OCI-LY7 (cell line): ENCODE measurements at regions not wholly inside any gene's neighbourhood (a gene's known extent, or its start where the extent isn't known, plus 50 kb on each side); places are given as distances from the start of the nearest gene placed in this dataset.

Source experiments
- BruUV-seq: library from RNA; stranded (reverse); fragments of 400-500 nt; replicated peaks from 2 replicates; lab custom pipeline; 2021; lab: Mats Ljungman, UMichigan
- CTCF ChIA-PET: fragments of 300-600 bp; sonication (Branson Sonifier 250); formaldehyde crosslinking; loops from one replicate; lab custom pipeline; 2022; ENCODE audit warnings: antibody characterized with exemption; ENCODE audit not compliant: unreplicated experiment; lab: Charles Lee
- POLR2A ChIA-PET: fragments of 300-600 bp; sonication (Branson Sonifier 250); formaldehyde crosslinking; loops from one replicate; lab custom pipeline; 2022; ENCODE audit warnings: antibody characterized with exemption; lab: Charles Lee
- DNase-seq: peaks from one replicate; pipeline ENCODE4 v3.0.0-alpha.2; 2015; ENCODE audit warnings: low spot score
- H2AFZ ChIP-seq: fragments of 200-600 bp; sonication (generic), shearing (Covaris generic); 2 replicates; pipeline ENCODE4 v1.6.1; 2014; ENCODE audit warnings: mild to moderate bottlenecking, antibody characterized with exemption, low read length, moderate library complexity
- H3K27ac ChIP-seq: fragments of 200-600 bp; sonication (generic); 2 replicates; pipeline ENCODE4 v1.5.1; 2014; ENCODE audit warnings: mixed run types, low read depth, mild to moderate bottlenecking, moderate library complexity, low read length, inconsistent platforms; ENCODE audit not compliant: poor library complexity, severe bottlenecking
- H3K36me3 ChIP-seq: fragments of 200-600 bp; sonication (generic); 2 replicates; pipeline ENCODE4 v1.6.1; 2014; ENCODE audit warnings: mild to moderate bottlenecking, antibody characterized with exemption, low read length, moderate library complexity, mixed read lengths; ENCODE audit not compliant: insufficient read depth
- H3K4me1 ChIP-seq: fragments of 200-600 bp; sonication (generic); 2 replicates; pipeline ENCODE4 v1.5.1; 2014; ENCODE audit warnings: mild to moderate bottlenecking, low read length; ENCODE audit not compliant: insufficient read depth, poor library complexity, severe bottlenecking
- H3K4me2 ChIP-seq: fragments of 200-600 bp; sonication (generic); 2 replicates; pipeline ENCODE4 v1.6.1; 2014; ENCODE audit warnings: mild to moderate bottlenecking, low read length
- H3K4me3 ChIP-seq: fragments of 200-600 bp; sonication (generic); 2 replicates; pipeline ENCODE4 v1.5.1; 2014; ENCODE audit warnings: mild to moderate bottlenecking, low read depth, low read length; ENCODE audit not compliant: poor library complexity, severe bottlenecking
- H3K79me2 ChIP-seq: fragments of 200-600 bp; sonication (generic); 2 replicates; pipeline ENCODE4 v1.6.1; 2016; ENCODE audit warnings: low read depth, mild to moderate bottlenecking, low read length, moderate library complexity, mixed read lengths; ENCODE audit not compliant: insufficient read depth
- H3K9me2 ChIP-seq: fragments of 200-600 bp; sonication (generic); 2 replicates; pipeline ENCODE4 v1.6.1; 2016; ENCODE audit warnings: mild to moderate bottlenecking, low read length, mixed read lengths; ENCODE audit not compliant: insufficient read depth
- H3K9me3 ChIP-seq: fragments of 200-600 bp; sonication (generic); 2 replicates; pipeline ENCODE4 v1.6.1; 2014; ENCODE audit warnings: mild to moderate bottlenecking, mixed run types, low read length, mixed read lengths
- H4K20me1 ChIP-seq: fragments of 200-600 bp; sonication (generic); 2 replicates; pipeline ENCODE4 v1.6.1; 2014; ENCODE audit warnings: mild to moderate bottlenecking, antibody characterized with exemption, low read length, moderate library complexity, mixed read lengths; ENCODE audit not compliant: insufficient read depth
- EZH2phosphoT487 ChIP-seq: fragments of 200-600 bp; sonication (generic); IDR thresholded peaks from 2 replicates; pipeline ENCODE4 v1.6.1; 2018; ENCODE audit warnings: low read depth, borderline replicate concordance, mild to moderate bottlenecking, mixed run types, antibody characterized with exemption, low read length, moderate library complexity, mixed read lengths
- intact Hi-C: fragments of 100-400 bp; cut with micrococcal nuclease; formaldehyde crosslinking; loops from one replicate; pipeline ENCODE4 v1.10.0; 2022; ENCODE audit not compliant: unreplicated experiment
- TF ChIP-seq, protein P1 (sequence below): fragments of 200-600 bp; sonication (generic); conservative IDR thresholded peaks from 2 replicates; pipeline ENCODE4 v1.5.1; 2014; ENCODE audit warnings: mild to moderate bottlenecking, antibody characterized with exemption, low read length, moderate library complexity, mixed read lengths

DNA sequence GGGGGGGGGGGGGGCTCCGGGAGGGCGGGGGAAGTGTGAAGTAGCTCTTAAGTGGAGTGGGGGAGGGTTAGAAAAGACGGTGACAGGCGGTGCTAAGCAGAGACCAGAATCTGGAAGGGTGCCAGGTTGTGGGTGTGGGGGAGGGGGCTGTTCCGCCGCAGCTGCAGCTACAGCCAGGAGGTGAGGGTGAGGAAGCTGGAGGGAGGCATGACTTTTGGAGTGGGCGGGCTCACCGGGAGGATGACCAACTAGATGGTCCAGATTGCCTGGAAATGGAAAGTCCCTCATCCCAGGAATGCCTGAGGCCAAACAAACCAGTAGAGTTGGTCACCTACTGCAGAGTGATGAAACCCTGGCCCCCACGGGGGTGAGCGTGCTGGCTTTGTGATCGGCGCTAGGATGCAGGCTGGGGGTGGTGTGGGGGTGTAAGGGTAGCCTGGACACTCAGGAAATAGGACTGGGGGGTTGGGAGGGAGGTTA, 158.1 kb upstream of the SHB start:
- ChIA-PET CTCF (no interaction called here), POLR2A (interaction anchor here (0.7 to 1.0 kb wide), 3 partner anchors 10 to 30 kb away, joined by 3 to 4 read pairs (median 3); no protein-coding TSS in a partner anchor)
- BruUV-seq, result no TSS peak
- peak overlapping the region; percentile 86 for H2AFZ ChIP-seq
- H3K79me2 ChIP-seq, result no peaks in the 10 kb centered on the region
- H3K27ac ChIP-seq, result peak overlapping the region; percentile 45
- H3K4me2 ChIP-seq, result peak overlapping the region; percentile 72
- peaks cover 55% of the 10 kb centered on the region for H3K4me1 ChIP-seq
- TF ChIP-seq EZH2phosphoT487, result no peak
- TF ChIP-seq, protein P1, sequence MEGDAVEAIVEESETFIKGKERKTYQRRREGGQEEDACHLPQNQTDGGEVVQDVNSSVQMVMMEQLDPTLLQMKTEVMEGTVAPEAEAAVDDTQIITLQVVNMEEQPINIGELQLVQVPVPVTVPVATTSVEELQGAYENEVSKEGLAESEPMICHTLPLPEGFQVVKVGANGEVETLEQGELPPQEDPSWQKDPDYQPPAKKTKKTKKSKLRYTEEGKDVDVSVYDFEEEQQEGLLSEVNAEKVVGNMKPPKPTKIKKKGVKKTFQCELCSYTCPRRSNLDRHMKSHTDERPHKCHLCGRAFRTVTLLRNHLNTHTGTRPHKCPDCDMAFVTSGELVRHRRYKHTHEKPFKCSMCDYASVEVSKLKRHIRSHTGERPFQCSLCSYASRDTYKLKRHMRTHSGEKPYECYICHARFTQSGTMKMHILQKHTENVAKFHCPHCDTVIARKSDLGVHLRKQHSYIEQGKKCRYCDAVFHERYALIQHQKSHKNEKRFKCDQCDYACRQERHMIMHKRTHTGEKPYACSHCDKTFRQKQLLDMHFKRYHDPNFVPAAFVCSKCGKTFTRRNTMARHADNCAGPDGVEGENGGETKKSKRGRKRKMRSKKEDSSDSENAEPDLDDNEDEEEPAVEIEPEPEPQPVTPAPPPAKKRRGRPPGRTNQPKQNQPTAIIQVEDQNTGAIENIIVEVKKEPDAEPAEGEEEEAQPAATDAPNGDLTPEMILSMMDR, result no peak
- peak overlapping the region; percentile 60 for H3K4me3 ChIP-seq
- H3K36me3 ChIP-seq, result no peaks in the 10 kb centered on the region
- intact Hi-C loops, result loop anchor here (5.0 kb wide), 1 partner anchor 50 kb away; no protein-coding TSS in a partner anchor
- peak; percentile 93 for DNase-seq
- H3K9me2 ChIP-seq, result no peaks in the 10 kb centered on the region
- no peaks in the 10 kb centered on the region for H4K20me1 ChIP-seq
- no peaks in the 10 kb centered on the region for H3K9me3 ChIP-seq

DNA sequence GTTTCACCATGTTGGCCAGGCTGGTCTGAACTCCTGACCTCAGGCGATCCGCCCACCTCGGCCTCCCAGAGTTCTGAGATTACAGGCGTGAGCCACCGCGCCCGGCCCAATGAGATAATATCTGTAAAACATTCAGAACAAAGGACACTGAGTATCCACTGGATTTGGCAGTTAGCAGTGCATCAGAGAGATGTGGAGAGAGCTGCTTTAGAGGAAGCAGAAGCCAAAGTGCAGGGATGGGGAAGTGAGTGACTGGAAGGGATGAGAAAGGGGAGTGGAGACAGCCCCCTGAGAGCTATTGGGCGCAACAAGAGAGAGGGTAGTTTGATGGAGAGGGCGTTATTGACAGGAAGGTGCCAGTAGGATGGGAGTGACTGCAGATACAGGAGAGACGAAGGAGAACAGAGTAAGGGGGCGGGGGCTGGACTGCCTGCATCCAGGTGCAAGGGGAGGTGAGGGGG, 157.5 kb upstream of the SHB start:
- TF ChIP-seq EZH2phosphoT487, result no peak
- TF ChIP-seq, protein P1, result no peak
- no peaks in the 10 kb centered on the region for H4K20me1 ChIP-seq
- no peaks in the 10 kb centered on the region for H3K36me3 ChIP-seq
- peaks cover 55% of the 10 kb centered on the region for H3K4me1 ChIP-seq
- no peaks in the 10 kb centered on the region for H3K9me2 ChIP-seq
- H2AFZ ChIP-seq, result peak overlapping the region; percentile 85
- POLR2A ChIA-PET, result interaction anchor here (0.6 to 1.0 kb wide), 3 partner anchors 10 to 454 kb away, joined by 3 to 4 read pairs (median 4); no protein-coding TSS in a partner anchor
- H3K4me3 ChIP-seq, result peak overlapping the region; percentile 55
- intact Hi-C loops, result loop anchor here (5.0 kb wide), 1 partner anchor 49 kb away; no protein-coding TSS in a partner anchor
- CTCF ChIA-PET, result no interaction called here
- H3K4me2 ChIP-seq, result peak overlapping the region; percentile 68
- H3K27ac ChIP-seq, result peak overlapping the region; percentile 40
- no peaks in the 10 kb centered on the region for H3K9me3 ChIP-seq
- BruUV-seq, result no TSS peak
- no peaks in the 10 kb centered on the region for H3K79me2 ChIP-seq
- DNase-seq, result no peak

DNA sequence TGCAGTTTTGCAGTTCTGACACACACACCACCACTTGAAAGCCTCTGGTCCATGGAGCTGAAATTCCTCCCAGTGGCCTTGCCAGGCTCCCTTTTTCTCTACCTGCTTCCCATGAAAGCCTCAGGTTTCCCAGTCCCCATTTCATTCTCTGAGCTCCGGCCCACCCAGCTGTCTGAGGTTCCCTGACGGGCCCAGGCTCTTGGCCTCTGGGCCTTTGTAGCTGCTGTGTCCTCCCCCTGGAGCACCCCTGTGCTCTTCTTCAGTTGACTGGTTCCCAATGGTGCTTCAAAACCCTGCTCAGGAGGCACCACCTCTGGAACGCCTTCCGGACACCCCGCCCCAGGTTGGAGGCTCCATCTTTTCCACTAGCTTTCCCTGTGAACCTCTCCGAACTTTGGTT, 155.9 kb upstream of the SHB start:
- no TSS peak for BruUV-seq
- POLR2A ChIA-PET, result interaction anchor here (0.6 kb wide), 1 partner anchor 22 kb away, joined by 3 read pairs; no protein-coding TSS in a partner anchor

More for the DNA sequence above, 155.9 kb upstream of the SHB start:
- CTCF ChIA-PET, result no interaction called here
- Histone ChIP-seq H3K36me3 (no peaks in the 10 kb centered on the region), H3K4me3 (no peak overlapping the region), H3K9me2 (no peaks in the 10 kb centered on the region), H2AFZ (peak overlapping the region; percentile 14; the same call in 1 of the 2 replicates), H3K4me2 (peak overlapping the region; percentile 24), H3K79me2 (no peaks in the 10 kb centered on the region), H3K27ac (no peak overlapping the region), H4K20me1 (no peaks in the 10 kb centered on the region), H3K9me3 (no peaks in the 10 kb centered on the region), H3K4me1 (peaks cover 55% of the 10 kb centered on the region)
- DNase-seq, result no peak
- TF ChIP-seq EZH2phosphoT487, result no peak
- TF ChIP-seq, protein P1, result no peak
- intact Hi-C loops, result loop anchor here (5.0 kb wide), 1 partner anchor 48 kb away; no protein-coding TSS in a partner anchor
